GM12873 (cell line): ENCODE measurements at regions not wholly inside any gene's neighbourhood (a gene's known extent, or its start where the extent isn't known, plus 50 kb on each side); places are given as distances from the start of the nearest gene placed in this dataset.

Experiments used
- CTCF ChIP-seq: IDR thresholded peaks from 2 replicates; pipeline ENCODE4 v1.5.1; 2012; ENCODE audit warnings: low read depth, mild to moderate bottlenecking, moderate library complexity, low read length, control low read depth; ENCODE audit not compliant: insufficient read depth; ENCODE audit errors: missing control alignments

- TF ChIP-seq CTCF: no peak
These were observed 1242.8 kb upstream of the DIAPH2 start for GRCh38 chrX:95441836-95442235.

- TF ChIP-seq CTCF: no peak
These were observed 1199.9 kb upstream of the DIAPH2 start for GRCh38 chrX:95484781-95485180.

GRCh38 chrX:95505721-95506120, 1178.9 kb upstream of the DIAPH2 start:
- TF ChIP-seq CTCF: no peak

- TF ChIP-seq CTCF: no peak
These were observed 1175.2 kb upstream of the DIAPH2 start for GRCh38 chrX:95509474-95509873.

- TF ChIP-seq CTCF: no peak
These were observed 1148.5 kb upstream of the DIAPH2 start for GRCh38 chrX:95536111-95536510.

- no peak for TF ChIP-seq CTCF
These were observed 1148.0 kb upstream of the DIAPH2 start for GRCh38 chrX:95536661-95537060.

- TF ChIP-seq CTCF: no peak
These were observed 1145.6 kb upstream of the DIAPH2 start for GRCh38 chrX:95539041-95539440.

GRCh38 chrX:95585321-95585720, 1099.3 kb upstream of the DIAPH2 start:
- no peak for TF ChIP-seq CTCF
